ENCODE measurements at regions not wholly inside any gene's neighbourhood (a gene's known extent, or its start where the extent isn't known, plus 50 kb on each side); places are given as distances from the start of the nearest gene placed in this dataset.
"Not testable (repeated sequence)": the region's sequence is repeated elsewhere in the genome, so short reads cannot be mapped to it uniquely, and the experiment has no call there.

- DNase-seq (ENCODE audit: low read depth in 4 of 4, low spot score in 3 of 4): no peak
Measured at GRCh38 chr14:34303811-34304210, 158.2 kb downstream of the SPTSSA start.

GRCh38 chr14:34302654-34303053, 159.4 kb downstream of the SPTSSA start:
- DNase-seq (ENCODE audit: low read depth in 4 of 4, low spot score in 3 of 4): no peak

- DNase-seq (ENCODE audit: low read depth in 4 of 4, low spot score in 3 of 4): peak in 1 of 4 donors; percentile 37
Measured at GRCh38 chr14:34300882-34301734, 160.9 kb downstream of the SPTSSA start.

GRCh38 chr14:34300330-34300729, 161.7 kb downstream of the SPTSSA start:
- no peak for DNase-seq (ENCODE audit: low read depth in 4 of 4, low spot score in 3 of 4)

- DNase-seq (ENCODE audit: low read depth in 4 of 4, low spot score in 3 of 4): no peak
Measured at GRCh38 chr14:34299360-34299759, 162.7 kb downstream of the SPTSSA start.

- DNase-seq (ENCODE audit: low read depth in 4 of 4, low spot score in 3 of 4): no peak
Measured at GRCh38 chr14:34297786-34298520, 164.1 kb downstream of the SPTSSA start.

- DNase-seq (ENCODE audit: low read depth in 4 of 4, low spot score in 3 of 4): no peak
Measured at GRCh38 chr14:34283590-34283989, 178.4 kb downstream of the SPTSSA start.

- no peak for DNase-seq (ENCODE audit: low read depth in 4 of 4, low spot score in 3 of 4)
Measured at GRCh38 chr14:34277191-34277590, 184.8 kb downstream of the SPTSSA start.

- DNase-seq (ENCODE audit: low read depth in 4 of 4, low spot score in 3 of 4): no peak
Measured at GRCh38 chr14:34275530-34275929, 186.5 kb downstream of the SPTSSA start.

- no peak for DNase-seq (ENCODE audit: low read depth in 4 of 4, low spot score in 3 of 4)
Measured at GRCh38 chr14:34275078-34275477, 187.0 kb downstream of the SPTSSA start.

- not testable (repeated sequence) for DNase-seq (ENCODE audit: low read depth in 4 of 4, low spot score in 3 of 4)
Measured at GRCh38 chr14:34273716-34274115, 188.3 kb downstream of the SPTSSA start.

GRCh38 chr14:34270361-34270760, 191.7 kb downstream of the SPTSSA start:
- no peak for DNase-seq (ENCODE audit: low read depth in 4 of 4, low spot score in 3 of 4)

- DNase-seq (ENCODE audit: low read depth in 4 of 4, low spot score in 3 of 4): no peak
Measured at GRCh38 chr14:34266344-34266743, 195.7 kb downstream of the SPTSSA start.

- no peak for DNase-seq (ENCODE audit: low read depth in 4 of 4, low spot score in 3 of 4)
Measured at GRCh38 chr14:34262127-34262910, 199.7 kb downstream of the SPTSSA start.

GRCh38 chr14:34259996-34260395, 202.0 kb downstream of the SPTSSA start:
- DNase-seq (ENCODE audit: low read depth in 4 of 4, low spot score in 3 of 4): no peak

GRCh38 chr14:34258318-34258717, 203.7 kb downstream of the SPTSSA start:
- DNase-seq (ENCODE audit: low read depth in 4 of 4, low spot score in 3 of 4): no peak

GRCh38 chr14:34257505-34257904, 204.5 kb downstream of the SPTSSA start:
- DNase-seq (ENCODE audit: low read depth in 4 of 4, low spot score in 3 of 4): no peak

GRCh38 chr14:34256223-34256622, 205.8 kb downstream of the SPTSSA start:
- DNase-seq (ENCODE audit: low read depth in 4 of 4, low spot score in 3 of 4): no peak

- no peak for DNase-seq (ENCODE audit: low read depth in 4 of 4, low spot score in 3 of 4)
Measured at GRCh38 chr14:34254571-34254970, 207.5 kb downstream of the SPTSSA start.

- no peak for DNase-seq (ENCODE audit: low read depth in 4 of 4, low spot score in 3 of 4)
Measured at GRCh38 chr14:34254031-34254430, 208.0 kb downstream of the SPTSSA start.

- DNase-seq (ENCODE audit: low read depth in 4 of 4, low spot score in 3 of 4): no peak
Measured at GRCh38 chr14:34252227-34252626, 209.8 kb downstream of the SPTSSA start.

Data from left renal pelvis (tissue), 4 donors.